ENCODE measurements at regions not wholly inside any gene's neighbourhood (a gene's known extent, or its start where the extent isn't known, plus 50 kb on each side); places are given as distances from the start of the nearest gene placed in this dataset.

DNA sequence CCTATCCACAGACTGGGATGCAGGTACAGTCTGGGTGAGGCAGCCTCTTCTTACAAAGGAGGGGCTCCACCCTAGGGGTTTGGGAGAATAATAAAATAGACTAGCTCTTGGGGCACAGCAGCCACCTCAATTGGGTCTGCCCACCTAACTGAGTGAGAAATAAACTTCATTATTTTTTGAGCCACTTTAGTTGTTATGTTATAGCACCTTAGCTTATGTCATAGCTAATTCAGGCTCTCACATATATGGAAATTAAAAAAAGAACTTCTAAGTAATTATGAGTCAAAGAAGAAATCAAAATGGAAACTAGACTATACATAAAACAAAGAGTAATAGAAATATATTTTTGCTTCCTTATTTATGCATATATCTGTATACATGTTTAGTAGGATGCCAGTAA is 318.5 kb upstream of the B3GALT2 start (continued):
- TF ChIP-seq, protein P1, sequence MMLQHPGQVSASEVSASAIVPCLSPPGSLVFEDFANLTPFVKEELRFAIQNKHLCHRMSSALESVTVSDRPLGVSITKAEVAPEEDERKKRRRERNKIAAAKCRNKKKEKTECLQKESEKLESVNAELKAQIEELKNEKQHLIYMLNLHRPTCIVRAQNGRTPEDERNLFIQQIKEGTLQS (IDR thresholded peaks at IDR 0.05): no peak
- TF ChIP-seq SP1 (IDR thresholded peaks at IDR 0.05; ENCODE audit: low read depth) (no peak), SRF (IDR thresholded peaks at IDR 0.05; ENCODE audit: low read depth) (no peak), YY1 (IDR thresholded peaks at IDR 0.05; ENCODE audit: extremely low read depth, insufficient replicate concordance, low read depth, low read length) (no peak), EZH2 (IDR thresholded peaks at IDR 0.05) (no peak), CBX3 (IDR thresholded peaks at IDR 0.05; ENCODE audit: low read depth) (no peak), TCF7L2 (IDR thresholded peaks at IDR 0.05; ENCODE audit: borderline replicate concordance, extremely low read depth, insufficient read depth, insufficient read length) (no peak), CEBPB (IDR thresholded peaks at IDR 0.05; ENCODE audit: low read depth) (no peak), FOSL1 (IDR thresholded peaks at IDR 0.05; ENCODE audit: low read depth) (no peak), ZFX (IDR thresholded peaks at IDR 0.05) (no peak), RAD21 (IDR thresholded peaks at IDR 0.05; ENCODE audit: low read depth) (no peak), EZH2phosphoT487 (IDR thresholded peaks at IDR 0.05; ENCODE audit: borderline replicate concordance) (no peak)

DNA sequence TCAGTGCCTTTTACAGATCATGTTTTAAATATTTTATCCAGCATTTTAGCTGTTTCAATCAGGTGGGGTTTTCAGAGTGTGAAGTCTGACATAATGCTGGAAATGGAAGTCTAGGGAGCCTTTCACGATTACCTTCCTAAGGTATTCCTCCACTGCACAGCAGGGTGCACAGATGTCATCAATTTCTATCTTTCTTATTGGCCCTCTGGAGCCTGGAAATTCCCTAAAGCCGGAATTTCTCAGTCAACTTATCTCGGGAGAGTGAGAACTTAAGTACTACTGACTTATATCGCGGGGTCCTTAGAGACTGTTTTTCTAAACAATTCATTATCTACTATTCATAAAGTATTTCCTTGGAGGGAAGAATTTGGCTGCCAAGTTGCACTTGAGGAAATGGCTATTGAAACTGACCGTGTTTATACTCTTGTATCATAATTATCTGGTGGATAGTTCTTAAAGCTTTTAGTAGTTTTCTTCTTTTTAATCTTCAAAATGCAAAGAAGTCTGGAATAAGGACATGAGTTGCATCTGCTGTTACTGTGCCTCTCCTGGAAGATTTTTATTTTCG is 311.8 kb upstream of the B3GALT2 start:
- Histone ChIP-seq H3K27me3 (ENCODE audit: insufficient read depth, low read length) (no peaks in the 10 kb centered on the region), H4K20me1 (ENCODE audit: insufficient read depth) (no peaks in the 10 kb centered on the region), H3K79me2 (ENCODE audit: insufficient read depth, low read length) (no peaks in the 10 kb centered on the region), H3K36me3 (ENCODE audit: control insufficient read depth in 1 of 2, insufficient read depth in 2 of 2, low read length in 2 of 2) (no peaks in the 10 kb centered on the region), H3K27ac (ENCODE audit: low read depth, low read length) (no peak overlapping the region), H3K9ac (ENCODE audit: low read length) (no peak overlapping the region), H3K4me2 (ENCODE audit: low read length) (no peak overlapping the region), H3K9me2 (ENCODE audit: insufficient read depth) (no peaks in the 10 kb centered on the region), H3K9me3 (ENCODE audit: control insufficient read depth in 1 of 2, insufficient read depth in 1 of 2, low read depth in 1 of 2, low read length in 2 of 2) (no peaks in the 10 kb centered on the region), H3K4me1 (ENCODE audit: control insufficient read depth in 1 of 2, insufficient read depth in 2 of 2, low read length in 2 of 2) (no peaks in the 10 kb centered on the region), H2AFZ (ENCODE audit: low read depth, low read length, poor library complexity, severe bottlenecking) (no peak overlapping the region), H3K4me3 (replicated peaks in 1 of 2; ENCODE audit: low read depth in 1 of 2, low read length in 2 of 2) (no peak overlapping the region)
- ATAC-seq (no peak), DNase-seq (ENCODE audit: low read depth, low spot score) (no peak)
- ChIA-PET CTCF (no interaction called here), RAD21 (ENCODE audit: low non-redundant PET in 1 of 2, low total read pairs in 2 of 2, uncharacterized antibody in 2 of 2, unreplicated experiment in 2 of 2) (no interaction called here), POLR2A (no interaction called here)
- no TSS peak for BruUV-seq (replicated peaks)
- intact Hi-C loops (cut with micrococcal nuclease): no loop called here
- TF ChIP-seq SIN3A (IDR thresholded peaks at IDR 0.05; ENCODE audit: low read depth) (no peak), SRF (IDR thresholded peaks at IDR 0.05; ENCODE audit: low read depth) (no peak), RAD21 (IDR thresholded peaks at IDR 0.05; ENCODE audit: low read depth) (no peak), CEBPB (IDR thresholded peaks at IDR 0.05; ENCODE audit: low read depth) (no peak), EGR1 (IDR thresholded peaks at IDR 0.05; ENCODE audit: low read depth) (no peak), CBX3 (IDR thresholded peaks at IDR 0.05; ENCODE audit: low read depth) (no peak), JUND (IDR thresholded peaks at IDR 0.05) (no peak), POLR2AphosphoS5 (IDR thresholded peaks at IDR 0.05; ENCODE audit: low read depth, low read length) (no peak), FOSL1 (IDR thresholded peaks at IDR 0.05; ENCODE audit: low read depth) (no peak), ELF1 (IDR thresholded peaks at IDR 0.05; ENCODE audit: borderline replicate concordance, low read depth) (no peak), EZH2 (IDR thresholded peaks at IDR 0.05) (no peak), SP1 (IDR thresholded peaks at IDR 0.05; ENCODE audit: low read depth) (no peak)
- TF ChIP-seq, protein P2, sequence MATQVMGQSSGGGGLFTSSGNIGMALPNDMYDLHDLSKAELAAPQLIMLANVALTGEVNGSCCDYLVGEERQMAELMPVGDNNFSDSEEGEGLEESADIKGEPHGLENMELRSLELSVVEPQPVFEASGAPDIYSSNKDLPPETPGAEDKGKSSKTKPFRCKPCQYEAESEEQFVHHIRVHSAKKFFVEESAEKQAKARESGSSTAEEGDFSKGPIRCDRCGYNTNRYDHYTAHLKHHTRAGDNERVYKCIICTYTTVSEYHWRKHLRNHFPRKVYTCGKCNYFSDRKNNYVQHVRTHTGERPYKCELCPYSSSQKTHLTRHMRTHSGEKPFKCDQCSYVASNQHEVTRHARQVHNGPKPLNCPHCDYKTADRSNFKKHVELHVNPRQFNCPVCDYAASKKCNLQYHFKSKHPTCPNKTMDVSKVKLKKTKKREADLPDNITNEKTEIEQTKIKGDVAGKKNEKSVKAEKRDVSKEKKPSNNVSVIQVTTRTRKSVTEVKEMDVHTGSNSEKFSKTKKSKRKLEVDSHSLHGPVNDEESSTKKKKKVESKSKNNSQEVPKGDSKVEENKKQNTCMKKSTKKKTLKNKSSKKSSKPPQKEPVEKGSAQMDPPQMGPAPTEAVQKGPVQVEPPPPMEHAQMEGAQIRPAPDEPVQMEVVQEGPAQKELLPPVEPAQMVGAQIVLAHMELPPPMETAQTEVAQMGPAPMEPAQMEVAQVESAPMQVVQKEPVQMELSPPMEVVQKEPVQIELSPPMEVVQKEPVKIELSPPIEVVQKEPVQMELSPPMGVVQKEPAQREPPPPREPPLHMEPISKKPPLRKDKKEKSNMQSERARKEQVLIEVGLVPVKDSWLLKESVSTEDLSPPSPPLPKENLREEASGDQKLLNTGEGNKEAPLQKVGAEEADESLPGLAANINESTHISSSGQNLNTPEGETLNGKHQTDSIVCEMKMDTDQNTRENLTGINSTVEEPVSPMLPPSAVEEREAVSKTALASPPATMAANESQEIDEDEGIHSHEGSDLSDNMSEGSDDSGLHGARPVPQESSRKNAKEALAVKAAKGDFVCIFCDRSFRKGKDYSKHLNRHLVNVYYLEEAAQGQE (IDR thresholded peaks at IDR 0.05; ENCODE audit: low read depth): no peak
- TF ChIP-seq, protein P3, sequence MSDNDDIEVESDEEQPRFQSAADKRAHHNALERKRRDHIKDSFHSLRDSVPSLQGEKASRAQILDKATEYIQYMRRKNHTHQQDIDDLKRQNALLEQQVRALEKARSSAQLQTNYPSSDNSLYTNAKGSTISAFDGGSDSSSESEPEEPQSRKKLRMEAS (IDR thresholded peaks at IDR 0.05): no peak
- TF ChIP-seq, protein P1 (IDR thresholded peaks at IDR 0.05): no peak

All from HCT116 (cell line).